ENCODE measurements at regions not wholly inside any gene's neighbourhood (a gene's known extent, or its start where the extent isn't known, plus 50 kb on each side); places are given as distances from the start of the nearest gene placed in this dataset.

DNA sequence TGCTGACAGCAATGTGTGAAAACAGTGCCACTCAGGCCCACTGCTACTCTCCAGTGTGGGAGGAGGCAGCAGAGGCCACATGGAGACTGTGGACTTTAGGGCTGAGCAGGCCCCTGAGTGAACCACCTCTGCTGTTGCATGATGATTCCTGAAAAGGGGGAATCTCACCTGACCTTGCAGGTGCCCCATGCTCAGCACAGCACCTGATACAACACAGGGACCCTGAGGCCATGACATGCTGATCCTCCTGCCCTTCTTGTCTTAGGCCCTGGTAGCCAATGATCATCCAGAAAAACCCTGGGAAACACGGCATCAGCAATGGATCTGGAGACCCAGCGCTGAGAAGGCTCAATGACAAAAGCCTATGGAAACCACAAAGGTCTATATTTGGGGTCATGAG, 446.8 kb upstream of the MYT1L start:
- H3K9me3 ChIP-seq (ENCODE audit: control insufficient read depth, insufficient read depth, low read length), result peaks cover 46% of the 10 kb centered on the region

More for the DNA sequence above, 446.8 kb upstream of the MYT1L start:
- Histone ChIP-seq H3K4ac (ENCODE audit: low read depth, low read length) (no peak overlapping the region), H3K18ac (ENCODE audit: low read depth, low read length) (no peak overlapping the region), H2BK20ac (ENCODE audit: low read depth, low read length) (no peak overlapping the region), H3K4me3 (ENCODE audit: insufficient read depth, low read depth, low read length) (no peak overlapping the region), H4K20me1 (ENCODE audit: insufficient read depth, low read length) (no peaks in the 10 kb centered on the region), H4K8ac (ENCODE audit: low read depth in 2 of 2, low read length in 2 of 2) (no peak overlapping the region), H4K91ac (ENCODE audit: insufficient read depth, low read depth, low read length) (no peak overlapping the region), H3K56ac (ENCODE audit: extremely low read depth, insufficient read depth, low read length) (no peak overlapping the region), H3K9ac (ENCODE audit: low read depth, low read length) (no peak overlapping the region), H3K27ac (ENCODE audit: insufficient read depth, low read length) (no peak overlapping the region), H2BK120ac (ENCODE audit: low read depth, low read length) (no peak overlapping the region), H2BK5ac (ENCODE audit: low read depth, low read length, poor library complexity, severe bottlenecking) (no peak overlapping the region), H3K36me3 (ENCODE audit: control insufficient read depth, insufficient read depth, low read length) (no peaks in the 10 kb centered on the region), H4K5ac (ENCODE audit: low read depth, low read length) (no peak overlapping the region), H3K27me3 (ENCODE audit: control insufficient read depth, insufficient read depth, low read length) (no peaks in the 10 kb centered on the region), H3K4me1 (ENCODE audit: control insufficient read depth, insufficient read depth, low read length) (no peaks in the 10 kb centered on the region), H2AK9ac (replicated peaks; ENCODE audit: low read depth, low read length, poor library complexity) (no peak overlapping the region), H3K79me1 (ENCODE audit: low read depth in 1 of 2, low read length in 2 of 2) (no peaks in the 10 kb centered on the region), H2AFZ (replicated peaks; ENCODE audit: low read length, poor library complexity) (no peak overlapping the region), H3K9me1 (ENCODE audit: insufficient read depth, low read length) (no peaks in the 10 kb centered on the region), H3K14ac (replicated peaks; ENCODE audit: low read depth, low read length) (no peak overlapping the region), H2AK5ac (ENCODE audit: low read depth, low read length) (no peak overlapping the region), H2BK15ac (ENCODE audit: low read depth, low read length) (no peak overlapping the region), H3K23ac (ENCODE audit: low read depth, low read length) (no peak overlapping the region), H3K4me2 (ENCODE audit: low read depth, low read length) (no peak overlapping the region)
- BruUV-seq (replicated peaks), result no TSS peak
- DNase-seq, result no peak
- in situ Hi-C loops (cut with MboI; ENCODE audit: low sequenced_read_pairs) (no loop called here), intact Hi-C loops (cut with micrococcal nuclease) (no loop called here), dilution Hi-C loops (cut with HindIII; ENCODE audit: low sequenced_read_pairs, unreplicated experiment) (no loop called here)
- ChIA-PET POLR2A (ENCODE audit: unreplicated experiment) (no interaction called here), CTCF (no interaction called here)
- ATAC-seq (ENCODE audit: low read depth), result no peak
- WGBS, 2 experiments (ENCODE audit: extremely low coverage in 2 of 2, insufficient read length in 1 of 2), result no CpG with 5 or more reads among the region's 2 CpGs
- TF ChIP-seq MAFK (IDR thresholded peaks at IDR 0.05; ENCODE audit: low read depth, low read length), result no peak
- TF ChIP-seq RAD21 (IDR thresholded peaks at IDR 0.05; ENCODE audit: low read length), result no peak
- TF ChIP-seq BHLHE40 (IDR thresholded peaks at IDR 0.05; ENCODE audit: low read depth, low read length), result no peak
- TF ChIP-seq, protein P1, sequence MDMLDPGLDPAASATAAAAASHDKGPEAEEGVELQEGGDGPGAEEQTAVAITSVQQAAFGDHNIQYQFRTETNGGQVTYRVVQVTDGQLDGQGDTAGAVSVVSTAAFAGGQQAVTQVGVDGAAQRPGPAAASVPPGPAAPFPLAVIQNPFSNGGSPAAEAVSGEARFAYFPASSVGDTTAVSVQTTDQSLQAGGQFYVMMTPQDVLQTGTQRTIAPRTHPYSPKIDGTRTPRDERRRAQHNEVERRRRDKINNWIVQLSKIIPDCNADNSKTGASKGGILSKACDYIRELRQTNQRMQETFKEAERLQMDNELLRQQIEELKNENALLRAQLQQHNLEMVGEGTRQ (IDR thresholded peaks at IDR 0.05; ENCODE audit: low read depth, low read length), result no peak
- no peak for TF ChIP-seq FOS (IDR thresholded peaks at IDR 0.05; ENCODE audit: low read depth, low read length)
- TF ChIP-seq NFE2L2 (IDR thresholded peaks at IDR 0.05; ENCODE audit: low read depth, low read length), result no peak
- no peak for TF ChIP-seq POLR2A (IDR thresholded peaks at IDR 0.05; ENCODE audit: low read depth, low read length)
- TF ChIP-seq MXI1 (IDR thresholded peaks at IDR 0.05; ENCODE audit: borderline replicate concordance, low read depth, low read length), result no peak
- TF ChIP-seq, protein P2, sequence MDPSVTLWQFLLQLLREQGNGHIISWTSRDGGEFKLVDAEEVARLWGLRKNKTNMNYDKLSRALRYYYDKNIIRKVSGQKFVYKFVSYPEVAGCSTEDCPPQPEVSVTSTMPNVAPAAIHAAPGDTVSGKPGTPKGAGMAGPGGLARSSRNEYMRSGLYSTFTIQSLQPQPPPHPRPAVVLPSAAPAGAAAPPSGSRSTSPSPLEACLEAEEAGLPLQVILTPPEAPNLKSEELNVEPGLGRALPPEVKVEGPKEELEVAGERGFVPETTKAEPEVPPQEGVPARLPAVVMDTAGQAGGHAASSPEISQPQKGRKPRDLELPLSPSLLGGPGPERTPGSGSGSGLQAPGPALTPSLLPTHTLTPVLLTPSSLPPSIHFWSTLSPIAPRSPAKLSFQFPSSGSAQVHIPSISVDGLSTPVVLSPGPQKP (IDR thresholded peaks at IDR 0.05; ENCODE audit: borderline replicate concordance, low read depth, low read length), result no peak
- TF ChIP-seq RCOR1 (IDR thresholded peaks at IDR 0.05; ENCODE audit: insufficient replicate concordance, low read length), result no peak
- TF ChIP-seq CTCF (conservative IDR thresholded peaks at IDR 0.05; ENCODE audit: low read depth, low read length), result no peak
- TF ChIP-seq MAZ (IDR thresholded peaks at IDR 0.05; ENCODE audit: borderline replicate concordance, low read depth, low read length), result no peak
- TF ChIP-seq RFX5 (IDR thresholded peaks at IDR 0.05; ENCODE audit: low read depth, low read length), result no peak
- TF ChIP-seq SMC3 (IDR thresholded peaks at IDR 0.05; ENCODE audit: low read depth, low read length), result no peak
- TF ChIP-seq CHD1 (IDR thresholded peaks at IDR 0.05; ENCODE audit: low read depth, low read length), result no peak
